NOMO-1 treated with DMSO at 0.1 percent for 48 hours (cell line): ENCODE measurements at regions not wholly inside any gene's neighbourhood (a gene's known extent, or its start where the extent isn't known, plus 50 kb on each side); places are given as distances from the start of the nearest gene placed in this dataset.
"Not testable (repeated sequence)": the region's sequence is repeated elsewhere in the genome, so short reads cannot be mapped to it uniquely, and the experiment has no call there.

Source experiments
- DNase-seq: peaks from one replicate; lab custom pipeline; 2025; ENCODE audit not compliant: unreplicated experiment; lab: John Stamatoyannopoulos, UW

- DNase-seq: no peak
Measured at GRCh38 chr6:4656106-4656505, 120.1 kb upstream of the CDYL start.

GRCh38 chr6:4655196-4656025 is 120.8 kb upstream of the CDYL start:
- DNase-seq: no peak

- no peak for DNase-seq
Measured at GRCh38 chr6:4653141-4653540, 123.1 kb upstream of the CDYL start.

- no peak for DNase-seq
Measured at GRCh38 chr6:4651831-4652467, 124.3 kb upstream of the CDYL start.

- DNase-seq: no peak
Measured at GRCh38 chr6:4649728-4650127, 126.5 kb upstream of the CDYL start.

- no peak for DNase-seq
Measured at GRCh38 chr6:4647414-4648365, 128.5 kb upstream of the CDYL start.

GRCh38 chr6:4645713-4646360 is 130.4 kb upstream of the CDYL start:
- no peak for DNase-seq

GRCh38 chr6:4644996-4645395 is 131.2 kb upstream of the CDYL start:
- DNase-seq: no peak

GRCh38 chr6:4641461-4641860 is 134.7 kb upstream of the CDYL start:
- DNase-seq: no peak

- DNase-seq: no peak
Measured at GRCh38 chr6:4640139-4640538, 136.1 kb upstream of the CDYL start.

GRCh38 chr6:4638641-4639040 is 137.6 kb upstream of the CDYL start:
- DNase-seq: no peak

- no peak for DNase-seq
Measured at GRCh38 chr6:4637691-4638433, 138.3 kb upstream of the CDYL start.

- no peak for DNase-seq
Measured at GRCh38 chr6:4636881-4637224, 139.4 kb upstream of the CDYL start.

- no peak for DNase-seq
Measured at GRCh38 chr6:4636191-4636880, 139.9 kb upstream of the CDYL start.

- DNase-seq: no peak
Measured at GRCh38 chr6:4635666-4636065, 140.5 kb upstream of the CDYL start.

GRCh38 chr6:4632421-4632820 is 143.8 kb upstream of the CDYL start:
- no peak for DNase-seq

- not testable (repeated sequence) for DNase-seq
Measured at GRCh38 chr6:4629789-4630188, 146.4 kb upstream of the CDYL start.

- DNase-seq: no peak
Measured at GRCh38 chr6:4625557-4625956, 150.6 kb upstream of the CDYL start.

GRCh38 chr6:4624726-4625125 is 151.5 kb upstream of the CDYL start:
- no peak for DNase-seq
